ENCODE measurements at regions not wholly inside any gene's neighbourhood (a gene's known extent, or its start where the extent isn't known, plus 50 kb on each side); places are given as distances from the start of the nearest gene placed in this dataset.
A peak's percentile ranks its signal among the peaks of the same experiment; 100 is the strongest.

DNA sequence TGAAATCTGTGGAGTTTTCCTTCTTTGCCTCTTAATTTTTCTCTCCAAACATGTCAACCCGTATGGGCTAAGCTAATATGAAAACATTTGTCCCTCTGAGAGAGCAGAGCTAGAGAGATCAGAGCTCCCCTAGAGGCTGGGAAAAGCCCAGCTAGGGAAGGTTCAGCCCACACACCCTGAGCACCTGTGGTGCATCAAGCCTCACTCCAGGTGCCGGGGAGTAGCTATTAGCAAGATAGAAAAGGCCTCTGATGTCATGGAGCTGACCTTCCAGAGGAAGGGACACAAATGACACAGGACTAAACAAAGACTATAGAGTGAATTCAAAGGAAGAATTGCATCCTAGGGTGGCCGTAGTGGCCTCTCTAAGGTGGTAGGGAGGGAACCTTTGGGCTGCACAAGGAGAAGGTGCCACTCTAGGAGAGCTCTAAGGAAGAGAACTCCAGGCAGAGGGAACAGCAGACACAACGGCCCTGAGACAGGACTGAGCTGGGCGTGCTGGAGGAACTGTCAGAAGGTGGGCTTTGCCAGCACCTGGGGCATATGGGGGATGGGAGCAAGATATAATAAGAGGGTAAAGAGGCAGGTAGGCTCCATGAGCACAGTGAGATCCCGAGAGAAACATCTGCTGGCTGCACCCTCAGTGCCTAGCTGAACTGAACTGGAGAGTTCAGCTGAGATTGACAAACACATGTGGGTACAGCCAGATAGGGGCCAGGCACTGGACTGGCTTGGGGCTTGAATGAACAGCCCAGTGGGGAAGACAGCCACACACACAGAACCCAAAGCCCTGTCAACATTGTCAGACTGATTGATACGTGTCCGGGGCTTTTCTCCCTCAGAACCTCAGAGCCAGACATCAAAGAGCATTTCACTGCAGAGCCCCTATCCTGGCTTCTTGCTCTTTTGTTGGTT, 65.5 kb upstream of the DRD2 start:
- Histone ChIP-seq H3K4me1 (ENCODE audit: control insufficient read depth, insufficient read depth, low read length) (no peaks in the 10 kb centered on the region), H3K9ac (ENCODE audit: control insufficient read depth, insufficient read depth, low read length) (no peak overlapping the region), H2AFZ (ENCODE audit: control insufficient read depth, low read depth, low read length) (no peak overlapping the region), H4K20me1 (ENCODE audit: control insufficient read depth, insufficient read depth) (no peaks in the 10 kb centered on the region), H3K4me3 (no peak overlapping the region), H3K9me3 (replicated peaks; ENCODE audit: control insufficient read depth, insufficient read depth, low read length) (no peaks in the 10 kb centered on the region), H3K27ac (ENCODE audit: control insufficient read depth, insufficient read depth) (no peak overlapping the region), H3K36me3 (ENCODE audit: control insufficient read depth in 2 of 2, insufficient read depth in 2 of 2, low read length in 1 of 2) (no peaks in the 10 kb centered on the region), H3K79me2 (ENCODE audit: control insufficient read depth, insufficient read depth, low read length) (no peaks in the 10 kb centered on the region), H3K4me2 (ENCODE audit: control insufficient read depth, insufficient read depth) (no peak overlapping the region), H3K27me3 (replicated peaks in 1 of 2; ENCODE audit: control insufficient read depth in 2 of 2, insufficient read depth in 2 of 2, low read length in 1 of 2) (peaks cover 0 to 2% of the 10 kb centered on the region in 2 experiments; a peak in 2 of 4 replicates)
- SMC1A ChIA-PET (ENCODE audit: uncharacterized antibody, unreplicated experiment) = interaction anchor here (1.4 kb wide), 1 partner anchor 236 kb away, joined by 3 read pairs; no protein-coding TSS in a partner anchor
- BruUV-seq (replicated peaks) = no TSS peak
- TF ChIP-seq RELA (IDR thresholded peaks at IDR 0.05; ENCODE audit: borderline replicate concordance, partially characterized antibody) (no peak), NFXL1 (IDR thresholded peaks at IDR 0.05; ENCODE audit: borderline replicate concordance) (no peak), SP1 (IDR thresholded peaks at IDR 0.05; ENCODE audit: low read depth, low read length) (no peak), PBX3 (IDR thresholded peaks at IDR 0.05; ENCODE audit: insufficient replicate concordance, low read depth, low read length) (no peak), FOXK2 (IDR thresholded peaks at IDR 0.05) (no peak), PML (IDR thresholded peaks at IDR 0.05; ENCODE audit: low read length) (no peak), SIN3A (IDR thresholded peaks at IDR 0.05; ENCODE audit: low read depth, low read length) (no peak)
- FAIRE-seq (no peak), DNase-seq (ENCODE audit: low read depth, low spot score) (no peak), ATAC-seq (0 out of 3 replicates have a peak, but pooled peaks have one; percentile 19)
- RAD21 ChIA-PET (ENCODE audit: unreplicated experiment) = no interaction called here
- POLR2A ChIA-PET = no interaction called here
- 14% methylated on average over 8 of the region's 8 CpGs for WGBS (ENCODE audit: insufficient coverage, insufficient replicate concordance, low lambda C conversion rate, missing lambda C conversion rate)
- in situ Hi-C loops (cut with MboI) = no loop called here
- intact Hi-C loops (cut with micrococcal nuclease; ENCODE audit: unreplicated experiment) = no loop called here
- CTCF ChIA-PET = interaction anchor here (0.7 to 2.0 kb wide), 2 partner anchors 10 to 1260 kb away, joined by 4 to 11 read pairs; no protein-coding TSS in a partner anchor
